ENCODE measurements at regions not wholly inside any gene's neighbourhood (a gene's known extent, or its start where the extent isn't known, plus 50 kb on each side); places are given as distances from the start of the nearest gene placed in this dataset.

DNA sequence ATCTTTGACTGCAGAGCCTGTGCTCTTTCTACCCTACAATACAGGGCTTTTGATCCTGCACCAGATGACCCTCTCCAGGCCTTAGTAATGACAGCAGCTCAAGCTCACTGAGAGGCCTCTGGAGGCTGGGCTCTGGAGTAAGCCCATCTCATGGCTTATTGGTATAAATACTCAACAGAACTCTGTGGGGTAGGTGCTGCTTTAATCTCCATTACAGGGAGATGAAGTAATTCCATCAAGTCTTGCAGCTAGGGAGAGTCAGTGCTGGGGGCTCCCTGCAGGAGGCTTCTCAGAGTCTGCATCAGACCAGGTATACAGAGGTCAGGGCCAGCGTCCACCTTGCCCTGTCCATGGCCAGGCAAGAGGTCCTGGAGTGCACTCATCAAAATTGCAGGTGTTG lies 89.2 kb upstream of the SLC6A11 start:
- TF ChIP-seq CTCF (IDR thresholded peaks at IDR 0.05 in 4 of 5, conservative IDR thresholded peaks at IDR 0.05 in 1 of 5) (no peak), POLR2A (IDR thresholded peaks at IDR 0.05) (no peak)
